Upper lobe of right lung (tissue), 1 donor: ENCODE measurements at regions not wholly inside any gene's neighbourhood (a gene's known extent, or its start where the extent isn't known, plus 50 kb on each side); places are given as distances from the start of the nearest gene placed in this dataset.

Experiments used
- ATAC-seq: fragments of 200-7000 bp; cut with Tn5 transposase; one replicate; pipeline ENCODE4 v1.9.1; 2020; ENCODE audit warnings: mild to moderate bottlenecking, moderate library complexity
- DNase-seq: peaks from one replicate; pipeline ENCODE4 v3.0.0-alpha.2; 2020
- H3K27ac ChIP-seq: fragments of 200-600 bp; one replicate; pipeline ENCODE4 v1.8.0; 2022
- H3K27me3 ChIP-seq: fragments of 200-600 bp; one replicate; pipeline ENCODE4 v1.8.0; 2022; ENCODE audit warnings: mild to moderate bottlenecking
- H3K36me3 ChIP-seq: fragments of 200-600 bp; one replicate; pipeline ENCODE4 v1.8.0; 2022
- H3K4me1 ChIP-seq: fragments of 200-600 bp; one replicate; pipeline ENCODE4 v1.8.0; 2022
- H3K4me3 ChIP-seq: fragments of 200-600 bp; one replicate; pipeline ENCODE4 v1.8.0; 2022; ENCODE audit warnings: mild to moderate bottlenecking
- H3K9me3 ChIP-seq: fragments of 200-600 bp; one replicate; pipeline ENCODE4 v1.8.0; 2022
- intact Hi-C: fragments of 100-400 bp; cut with DNase I; formaldehyde crosslinking; loops from one replicate; pipeline ENCODE4 v1.11.0; 2022
- TF ChIP-seq, protein P1 (sequence below): fragments of 200-600 bp; IDR thresholded peaks from one replicate; pipeline ENCODE4 v1.8.0; 2022; ENCODE audit warnings: antibody characterized with exemption
- donor health status: DM: no; HTN: yes; CAD: no; lungs with severe emphysema.

DNA sequence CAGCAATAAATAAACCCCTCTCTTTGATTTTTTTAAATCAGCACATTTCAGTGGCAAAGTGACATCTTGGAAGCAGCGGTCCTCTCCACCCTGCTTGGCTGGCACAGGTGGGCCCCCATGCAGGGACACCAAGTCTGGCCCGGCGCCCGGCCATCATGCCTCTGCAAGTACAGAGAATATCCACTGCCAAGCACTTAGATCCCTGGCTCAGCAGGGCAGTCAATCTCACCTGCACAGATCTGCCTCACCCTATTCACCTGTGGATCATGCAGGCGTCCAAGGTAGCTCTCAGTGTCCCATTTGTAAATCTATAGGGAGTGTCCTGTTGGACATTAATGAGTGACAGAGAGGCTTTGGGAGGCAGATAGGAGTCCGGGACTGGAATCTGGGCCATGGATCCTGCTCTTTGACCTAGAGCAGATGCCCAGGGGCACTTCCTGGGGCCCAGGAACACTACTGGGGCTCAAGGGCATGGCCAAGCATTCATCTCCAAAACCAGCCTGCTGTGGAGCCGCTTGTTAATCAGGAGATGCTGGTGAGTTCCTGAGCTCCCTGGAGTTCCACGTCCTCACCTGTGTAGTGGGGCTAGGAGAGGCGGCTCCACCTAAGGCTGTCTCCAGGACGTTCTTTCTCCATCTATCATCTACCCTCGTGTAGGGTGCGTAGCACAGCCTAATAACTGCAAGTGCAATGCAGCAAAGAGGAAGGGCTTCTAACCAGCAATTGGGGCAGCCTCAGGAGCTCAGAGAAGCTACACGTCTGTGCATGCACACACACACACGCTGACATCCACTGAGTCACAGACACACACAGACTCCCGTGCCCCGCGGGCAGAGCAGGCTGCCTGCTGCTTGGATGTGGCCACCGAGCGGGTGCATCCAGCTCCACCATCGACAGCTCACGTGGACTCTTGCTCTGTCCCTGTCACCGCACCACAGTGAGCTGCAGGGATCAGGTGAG lies 123.6 kb downstream of the OAT start:
- TF ChIP-seq, protein P1, sequence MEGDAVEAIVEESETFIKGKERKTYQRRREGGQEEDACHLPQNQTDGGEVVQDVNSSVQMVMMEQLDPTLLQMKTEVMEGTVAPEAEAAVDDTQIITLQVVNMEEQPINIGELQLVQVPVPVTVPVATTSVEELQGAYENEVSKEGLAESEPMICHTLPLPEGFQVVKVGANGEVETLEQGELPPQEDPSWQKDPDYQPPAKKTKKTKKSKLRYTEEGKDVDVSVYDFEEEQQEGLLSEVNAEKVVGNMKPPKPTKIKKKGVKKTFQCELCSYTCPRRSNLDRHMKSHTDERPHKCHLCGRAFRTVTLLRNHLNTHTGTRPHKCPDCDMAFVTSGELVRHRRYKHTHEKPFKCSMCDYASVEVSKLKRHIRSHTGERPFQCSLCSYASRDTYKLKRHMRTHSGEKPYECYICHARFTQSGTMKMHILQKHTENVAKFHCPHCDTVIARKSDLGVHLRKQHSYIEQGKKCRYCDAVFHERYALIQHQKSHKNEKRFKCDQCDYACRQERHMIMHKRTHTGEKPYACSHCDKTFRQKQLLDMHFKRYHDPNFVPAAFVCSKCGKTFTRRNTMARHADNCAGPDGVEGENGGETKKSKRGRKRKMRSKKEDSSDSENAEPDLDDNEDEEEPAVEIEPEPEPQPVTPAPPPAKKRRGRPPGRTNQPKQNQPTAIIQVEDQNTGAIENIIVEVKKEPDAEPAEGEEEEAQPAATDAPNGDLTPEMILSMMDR: no peak
- intact Hi-C loops: no loop called here
- no peak overlapping the region for H3K27ac ChIP-seq

DNA sequence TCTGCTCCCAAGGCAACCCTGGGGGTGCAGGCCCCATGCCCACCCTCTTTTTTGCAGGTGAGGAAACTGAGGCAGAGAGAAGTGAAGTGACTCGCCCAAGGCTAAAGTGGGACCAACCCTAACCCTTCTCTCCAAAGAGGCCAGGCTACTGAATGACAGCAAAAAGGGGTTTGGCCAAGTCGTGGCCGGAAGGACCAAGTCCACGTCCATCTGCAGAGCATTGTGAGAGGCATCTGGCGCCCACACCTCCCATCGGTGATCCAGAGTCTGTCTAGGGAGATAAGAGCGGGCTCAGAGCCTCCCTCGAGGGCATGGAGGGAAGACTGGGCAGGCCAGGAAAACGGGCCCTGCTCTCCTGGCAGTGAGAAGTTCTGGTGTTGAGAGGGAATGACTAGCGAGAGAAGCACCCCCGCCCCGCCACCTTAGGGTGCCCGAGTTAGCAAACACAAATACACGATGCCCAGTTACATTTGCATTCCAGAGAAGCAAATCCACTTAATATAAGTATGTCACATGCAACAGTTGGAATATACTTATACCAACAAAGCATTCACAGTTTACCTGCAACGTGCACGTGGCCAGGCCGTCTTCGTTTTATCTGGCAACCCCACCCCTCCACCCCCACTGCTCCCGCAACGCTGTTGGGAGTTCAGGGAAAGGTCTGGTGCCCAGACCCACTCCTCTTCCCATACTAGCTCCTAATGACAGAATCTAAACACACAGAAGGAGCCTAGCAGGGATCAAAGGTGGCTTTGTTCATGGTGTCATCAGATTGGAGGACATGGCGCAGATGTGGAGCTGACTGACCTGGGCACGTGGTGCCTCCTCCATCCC lies 124.9 kb downstream of the OAT start:
- TF ChIP-seq, protein P1: no peak
- Histone ChIP-seq H3K27me3 (no peaks in the 10 kb centered on the region), H3K9me3 (no peaks in the 10 kb centered on the region), H3K27ac (no peak overlapping the region), H3K4me3 (no peak overlapping the region), H3K4me1 (no peaks in the 10 kb centered on the region), H3K36me3 (no peaks in the 10 kb centered on the region)
- ATAC-seq (no peak), DNase-seq (peak; percentile 53)
- intact Hi-C loops: no loop called here

More for the DNA sequence above, 123.6 kb downstream of the OAT start:
- Histone ChIP-seq H3K36me3 (no peaks in the 10 kb centered on the region), H3K9me3 (no peaks in the 10 kb centered on the region), H3K4me1 (no peaks in the 10 kb centered on the region), H3K4me3 (no peak overlapping the region), H3K27me3 (no peaks in the 10 kb centered on the region)
- no peak for ATAC-seq
- DNase-seq: peak; percentile 45

GRCh38 chr10:124292911-124293615 lies 125.7 kb downstream of the OAT start:
- TF ChIP-seq, protein P1: no peak
- DNase-seq (peak; percentile 20), ATAC-seq (no peak)
- Histone ChIP-seq H3K27ac (no peak overlapping the region), H3K36me3 (no peaks in the 10 kb centered on the region), H3K4me3 (no peak overlapping the region), H3K27me3 (no peaks in the 10 kb centered on the region), H3K9me3 (no peaks in the 10 kb centered on the region), H3K4me1 (no peaks in the 10 kb centered on the region)
- intact Hi-C loops: no loop called here

DNA sequence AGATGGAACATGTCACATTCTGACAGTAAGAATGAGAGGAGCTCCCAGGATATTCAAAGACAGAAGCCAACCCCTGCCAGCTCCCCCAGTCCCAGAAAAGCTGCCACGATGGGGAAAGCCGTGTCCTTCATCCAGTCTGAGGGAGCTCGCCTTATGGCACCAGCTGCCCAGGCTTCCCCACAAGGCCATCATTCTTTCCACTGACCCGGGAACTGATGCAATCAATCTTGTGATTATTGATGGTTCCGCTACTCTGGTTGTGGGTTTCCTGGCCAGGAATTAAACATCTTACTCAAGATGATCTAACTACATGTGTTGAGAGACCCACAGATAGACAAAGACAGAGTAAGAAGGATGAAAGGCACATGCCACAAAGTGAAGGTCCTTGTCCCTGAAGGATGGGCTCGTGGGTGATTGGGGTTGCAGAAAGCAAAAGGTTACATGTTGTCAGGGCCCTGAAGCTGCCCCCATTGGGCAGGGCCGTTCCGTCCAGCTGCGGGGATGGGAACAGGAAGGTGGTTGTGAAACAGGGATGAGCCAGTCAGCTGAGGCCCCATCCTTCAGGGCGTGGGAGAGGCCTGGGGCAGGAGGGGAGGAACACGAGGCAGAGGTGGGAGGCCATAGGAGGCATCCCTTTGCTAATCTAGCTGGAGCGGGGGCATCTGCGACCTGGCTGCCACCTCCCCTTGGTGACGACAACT lies 127.6 kb downstream of the OAT start:
- intact Hi-C loops: no loop called here
- ATAC-seq: peak; percentile 88
- peak overlapping the region; percentile 11 for H3K27ac ChIP-seq

More for the DNA sequence above, 127.6 kb downstream of the OAT start:
- Histone ChIP-seq H3K27me3 (no peaks in the 10 kb centered on the region), H3K4me3 (no peak overlapping the region), H3K36me3 (no peaks in the 10 kb centered on the region), H3K4me1 (no peaks in the 10 kb centered on the region), H3K9me3 (no peaks in the 10 kb centered on the region)
- TF ChIP-seq, protein P1: no peak
- DNase-seq: peak; percentile 84
